ENCODE measurements at regions not wholly inside any gene's neighbourhood (a gene's known extent, or its start where the extent isn't known, plus 50 kb on each side); places are given as distances from the start of the nearest gene placed in this dataset.
"Not testable (repeated sequence)": the region's sequence is repeated elsewhere in the genome, so short reads cannot be mapped to it uniquely, and the experiment has no call there.

DNA sequence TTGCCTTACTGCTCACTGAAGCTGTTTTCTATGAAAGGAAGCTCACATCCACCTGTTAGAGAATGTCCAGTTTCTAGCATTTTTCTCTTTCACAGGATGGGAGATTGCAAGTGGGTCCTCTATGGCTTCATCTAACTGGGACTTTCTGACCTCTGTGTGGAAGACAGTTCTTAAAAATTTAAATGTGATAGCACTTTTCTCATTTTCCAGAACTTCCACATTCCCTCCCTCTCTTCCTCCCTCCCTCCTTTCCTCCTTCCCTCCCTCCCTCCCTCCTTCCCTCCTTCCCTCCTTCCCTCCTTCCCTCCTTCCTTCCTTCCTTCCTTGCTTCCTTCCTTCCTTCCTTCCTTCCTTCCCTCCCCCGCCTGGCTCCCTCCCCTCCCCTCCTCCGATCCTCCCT lies 291.1 kb downstream of the DOK5 start:
- DNase-seq (ENCODE audit: low read depth in 2 of 2) = no peak

DNA sequence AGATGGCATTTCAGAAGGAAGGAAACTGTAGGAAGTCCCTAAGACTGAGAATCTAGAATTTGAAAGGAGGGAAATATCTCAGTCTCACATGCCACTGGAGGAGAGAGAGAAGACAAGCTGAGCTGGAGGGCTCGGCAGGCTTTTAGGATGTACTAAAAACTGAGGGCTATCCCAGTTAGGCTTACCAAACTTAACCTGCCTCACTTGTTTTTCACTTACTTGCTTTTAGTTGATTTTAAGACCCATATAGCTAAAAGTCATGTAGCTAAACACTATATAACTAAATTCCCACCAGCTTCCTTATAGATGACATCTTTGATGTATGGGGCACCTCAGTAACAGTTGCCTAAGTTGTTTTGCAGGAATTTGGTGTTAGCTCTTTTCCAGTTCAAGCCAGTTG lies 288.0 kb downstream of the DOK5 start:
- no peak for DNase-seq (ENCODE audit: low read depth in 2 of 2)

DNA sequence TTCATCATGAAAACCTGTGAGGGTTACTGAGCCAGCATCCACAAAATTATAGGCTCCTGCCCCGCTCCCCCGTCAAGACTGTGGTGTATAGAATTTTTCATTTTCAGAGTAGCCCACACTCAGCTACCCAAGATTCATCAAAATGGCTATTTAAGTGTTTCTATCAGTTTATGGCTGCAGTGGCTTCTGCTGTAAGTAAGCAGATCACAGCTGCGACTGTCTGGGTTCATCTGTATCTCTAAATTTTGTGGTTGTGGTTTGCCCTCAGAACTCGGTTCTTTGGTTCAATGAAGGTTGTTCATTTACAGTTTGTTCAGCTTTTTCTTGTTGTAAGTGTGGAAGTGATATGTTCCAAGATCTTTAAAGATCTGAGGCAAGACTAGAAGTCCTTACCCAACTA lies 284.2 kb downstream of the DOK5 start:
- no peak for DNase-seq (ENCODE audit: low read depth in 2 of 2)

DNA sequence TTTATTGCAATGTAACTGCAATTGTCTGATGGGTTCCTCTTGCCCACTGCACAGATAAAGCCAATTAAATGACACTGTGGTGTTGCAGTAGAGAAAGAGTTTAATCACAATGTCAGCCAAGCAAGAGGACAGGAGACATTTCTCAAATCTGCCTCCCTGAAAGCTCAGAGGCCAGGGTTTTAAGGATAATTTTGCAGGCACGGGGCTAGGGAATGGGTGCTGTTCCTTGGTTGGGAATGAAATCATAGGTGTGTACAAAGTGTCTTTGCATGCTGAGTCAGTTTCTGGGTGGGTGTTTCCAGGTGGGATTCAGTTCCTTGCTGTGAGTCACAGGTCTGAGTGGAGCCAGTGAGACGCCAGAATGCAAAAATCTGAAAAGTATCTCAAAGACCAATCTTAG lies 271.4 kb downstream of the DOK5 start:
- no peak for DNase-seq (ENCODE audit: low read depth in 2 of 2)

DNA sequence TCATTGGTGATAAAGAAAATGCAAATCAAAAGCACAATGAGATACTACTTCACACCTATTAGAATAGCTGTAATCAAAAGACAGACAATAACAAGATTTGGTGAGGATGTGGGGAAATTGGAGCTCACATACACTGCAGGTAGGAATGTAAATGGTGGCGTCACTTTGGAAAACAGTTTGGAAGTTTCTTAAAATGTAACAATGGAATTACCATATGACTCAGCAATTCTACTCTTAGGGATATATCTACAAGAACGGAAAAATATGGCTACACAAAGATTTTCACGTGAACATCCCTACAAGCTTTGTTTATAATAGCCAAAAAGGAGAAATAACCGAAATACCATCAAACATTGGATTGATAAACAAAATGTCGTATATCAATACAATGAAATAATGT lies 270.4 kb downstream of the DOK5 start:
- no peak for DNase-seq (ENCODE audit: low read depth in 2 of 2)

DNA sequence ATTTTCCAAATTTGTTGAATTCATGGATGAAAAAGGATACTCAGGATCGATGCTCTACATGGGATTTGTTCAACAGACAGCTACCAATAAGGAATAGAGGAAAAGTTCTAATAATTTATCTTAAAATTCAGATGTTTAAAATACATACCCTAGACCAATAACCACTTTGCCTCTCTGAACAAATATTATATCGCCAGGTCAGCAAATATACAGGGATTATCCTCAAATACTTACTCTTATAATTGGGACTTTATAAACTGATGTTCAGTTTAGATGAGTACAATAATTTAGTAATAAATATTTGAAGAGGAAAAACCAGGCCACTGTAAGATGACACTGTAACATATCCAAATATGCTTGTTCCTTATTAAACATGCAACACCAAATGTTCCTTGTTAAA lies 268.7 kb downstream of the DOK5 start:
- DNase-seq (ENCODE audit: low read depth in 2 of 2) = no peak

DNA sequence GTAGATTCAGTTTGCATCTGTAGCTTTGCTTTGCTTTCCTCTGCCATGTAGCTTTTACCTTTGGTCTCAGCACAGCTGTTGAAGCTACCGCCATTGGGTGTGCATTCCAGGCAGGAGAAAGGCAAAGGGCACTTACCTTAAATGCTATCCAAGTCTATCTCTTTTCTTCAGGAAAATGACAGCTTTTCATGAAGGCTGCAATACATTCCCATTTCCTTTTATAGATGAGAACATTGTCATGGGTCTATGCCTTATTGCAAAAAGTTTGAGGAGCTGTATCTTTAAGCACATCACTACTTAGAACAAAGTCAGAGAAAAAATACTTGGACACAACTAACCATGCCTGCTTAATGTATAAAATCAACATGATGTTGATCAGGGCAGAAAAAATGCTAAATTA lies 266.8 kb downstream of the DOK5 start:
- no peak for DNase-seq (ENCODE audit: low read depth in 2 of 2)

DNA sequence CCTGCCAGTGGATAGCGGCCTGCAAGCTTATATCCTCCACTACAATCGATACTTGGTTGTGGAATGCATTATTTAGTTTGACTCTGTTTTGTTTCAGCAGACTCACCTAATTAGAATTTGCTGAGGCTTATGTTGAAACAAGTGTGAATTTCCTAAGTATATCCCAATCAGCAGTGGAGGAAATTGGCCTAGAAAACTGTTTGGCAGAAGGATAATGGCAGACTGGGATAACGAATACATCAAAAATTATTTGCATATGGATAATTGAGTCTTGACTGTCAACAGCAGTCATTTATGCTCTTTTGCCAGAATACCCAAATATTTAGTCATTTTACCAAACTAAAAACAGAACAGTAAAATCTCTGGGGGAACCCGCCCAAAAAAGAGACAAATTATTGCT lies 261.0 kb downstream of the DOK5 start:
- DNase-seq (ENCODE audit: low read depth in 2 of 2) = no peak

DNA sequence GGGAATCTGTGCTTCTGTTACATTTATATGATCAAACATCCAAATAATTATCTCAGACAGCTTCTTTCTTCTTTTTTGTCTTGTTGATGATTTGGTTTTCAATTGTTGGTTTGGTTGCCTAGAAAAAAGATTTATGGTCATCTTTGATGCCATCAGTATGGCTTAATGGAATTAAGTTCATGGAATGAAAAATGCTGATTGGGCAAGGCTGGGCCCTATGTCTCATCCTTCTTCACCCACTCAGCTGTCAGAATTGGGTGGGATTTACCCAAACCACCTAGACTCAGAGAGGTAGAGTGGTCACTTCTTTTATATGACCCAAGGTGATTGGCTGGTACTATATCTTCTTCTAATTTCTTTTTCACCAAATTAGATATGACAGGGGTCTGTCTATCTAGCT lies 258.3 kb downstream of the DOK5 start:
- no peak for DNase-seq (ENCODE audit: low read depth in 2 of 2)

DNA sequence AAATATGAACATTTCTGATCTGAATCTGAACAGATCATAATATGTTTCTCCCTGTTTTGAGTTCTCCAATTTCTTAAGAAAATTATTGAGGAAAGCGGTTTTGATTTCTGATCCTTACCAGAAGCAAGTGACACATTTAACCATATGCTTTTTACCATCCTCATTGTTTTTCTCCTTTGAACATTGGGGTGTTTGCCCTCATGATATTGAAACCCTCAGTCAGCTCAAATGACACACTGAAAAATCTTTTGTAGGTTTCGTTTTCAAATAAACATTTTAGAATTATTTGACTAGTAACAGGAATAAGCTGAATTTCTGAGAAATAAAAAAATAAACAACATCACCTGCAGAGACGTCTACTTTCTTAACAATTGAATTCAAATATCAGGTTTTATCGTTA lies 252.1 kb downstream of the DOK5 start:
- no peak for DNase-seq (ENCODE audit: low read depth in 2 of 2)

DNA sequence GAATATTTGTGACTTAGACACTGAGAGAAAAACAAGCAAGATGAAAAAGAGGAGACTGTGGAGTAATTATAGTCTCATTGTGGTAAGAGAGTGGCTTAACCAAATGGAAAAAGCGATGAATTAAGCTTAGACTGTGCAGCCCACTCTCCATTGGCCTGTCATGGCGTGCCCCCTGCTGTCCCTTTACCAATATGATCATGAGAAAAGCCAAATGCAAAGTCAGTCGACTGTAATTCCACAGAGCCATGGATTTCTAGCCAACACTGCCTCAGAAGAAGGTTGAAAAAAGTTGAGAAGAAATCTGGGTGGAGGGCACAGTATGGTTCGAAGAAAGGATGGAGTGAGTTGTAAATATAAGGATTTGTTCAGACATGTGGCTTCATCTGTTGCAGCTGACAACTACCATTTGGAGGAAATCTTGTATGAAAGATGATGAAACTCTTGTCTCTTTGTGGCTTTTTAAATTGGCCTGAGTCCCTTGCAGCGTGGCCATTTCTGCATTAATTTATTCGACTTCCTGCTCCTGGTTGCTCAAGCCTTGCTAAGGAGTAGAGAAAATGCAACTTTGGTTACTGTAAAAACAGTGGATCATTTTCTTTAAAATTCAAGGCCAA lies 251.4 kb downstream of the DOK5 start:
- no peak for DNase-seq (ENCODE audit: low read depth in 2 of 2)

DNA sequence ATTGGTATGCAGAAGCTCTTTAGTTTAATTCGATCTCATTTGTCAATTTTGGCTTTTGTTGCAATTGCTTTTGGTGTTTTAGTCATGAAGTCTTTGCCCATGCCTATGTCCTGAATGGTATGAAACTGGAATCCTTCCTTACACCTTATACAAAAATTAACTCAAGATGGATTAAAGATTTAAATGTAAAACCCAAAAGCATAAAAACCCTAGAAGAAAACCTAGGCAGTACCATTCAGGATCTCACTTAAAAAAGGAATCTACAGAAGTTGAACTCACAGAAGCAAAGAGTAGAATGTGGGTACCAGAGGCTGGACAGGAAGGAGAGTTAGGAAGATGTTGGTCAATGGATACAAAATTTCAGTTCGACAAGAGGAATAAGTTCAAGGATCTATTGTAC lies 249.9 kb downstream of the DOK5 start:
- not testable (repeated sequence) for DNase-seq (ENCODE audit: low read depth in 2 of 2)

DNA sequence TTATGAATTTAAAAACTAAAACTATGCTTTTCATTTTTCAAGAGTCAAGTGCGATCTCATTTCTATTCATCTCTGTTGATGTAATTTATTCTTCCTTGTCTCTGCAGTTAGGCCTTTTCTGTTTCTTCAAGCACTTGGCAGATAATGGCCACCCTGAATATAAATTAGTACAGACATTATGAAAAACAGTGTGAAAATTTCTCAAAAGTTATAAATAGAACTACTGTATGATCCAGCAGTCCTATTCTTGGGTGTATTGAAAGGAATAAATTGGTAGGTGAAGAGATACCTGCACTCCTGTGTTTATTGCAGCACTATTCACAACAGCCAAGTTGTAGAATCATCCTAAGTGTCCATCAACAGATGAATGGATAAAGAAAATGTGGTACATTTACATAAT lies 248.3 kb downstream of the DOK5 start:
- DNase-seq (ENCODE audit: low read depth in 2 of 2) = no peak

DNA sequence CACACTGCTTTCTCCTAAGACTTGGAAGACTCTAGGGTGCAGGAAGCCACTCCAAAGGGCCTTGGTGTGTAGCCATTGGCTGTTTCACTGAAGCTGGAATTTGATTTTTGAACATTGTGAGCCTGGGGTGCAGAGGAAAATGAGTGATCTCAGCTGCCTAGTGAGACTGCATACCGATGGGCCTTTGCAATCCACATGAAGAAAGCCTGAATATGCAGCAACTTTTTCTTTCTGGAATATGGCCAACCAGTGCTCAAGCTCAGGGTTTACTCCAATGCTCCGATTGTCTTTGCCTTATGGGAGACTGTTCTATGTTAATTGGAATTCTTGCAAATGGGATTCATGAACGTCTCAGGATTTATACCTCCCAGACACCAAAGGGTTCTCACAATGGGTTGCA lies 242.6 kb downstream of the DOK5 start:
- DNase-seq (ENCODE audit: low read depth in 2 of 2) = no peak

DNA sequence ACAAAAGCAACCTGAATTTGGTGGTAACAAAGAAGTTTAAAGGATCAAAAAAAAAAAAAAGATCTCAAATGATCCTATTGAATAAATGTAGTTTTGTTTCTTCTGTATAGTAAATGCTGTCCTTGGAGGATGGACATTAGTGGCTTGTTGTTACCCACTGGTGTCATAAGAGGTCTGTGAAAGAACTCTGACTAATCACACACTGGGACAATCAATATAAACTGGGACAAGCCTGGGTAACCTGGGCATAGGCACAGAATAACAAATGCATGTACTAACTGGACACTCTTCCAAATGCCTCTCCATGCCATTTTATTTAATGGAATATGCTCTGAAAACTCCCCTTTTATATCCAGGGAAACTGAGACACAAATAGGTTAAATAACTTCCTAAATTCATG lies 241.4 kb downstream of the DOK5 start:
- DNase-seq (ENCODE audit: low read depth in 2 of 2) = no peak

DNA sequence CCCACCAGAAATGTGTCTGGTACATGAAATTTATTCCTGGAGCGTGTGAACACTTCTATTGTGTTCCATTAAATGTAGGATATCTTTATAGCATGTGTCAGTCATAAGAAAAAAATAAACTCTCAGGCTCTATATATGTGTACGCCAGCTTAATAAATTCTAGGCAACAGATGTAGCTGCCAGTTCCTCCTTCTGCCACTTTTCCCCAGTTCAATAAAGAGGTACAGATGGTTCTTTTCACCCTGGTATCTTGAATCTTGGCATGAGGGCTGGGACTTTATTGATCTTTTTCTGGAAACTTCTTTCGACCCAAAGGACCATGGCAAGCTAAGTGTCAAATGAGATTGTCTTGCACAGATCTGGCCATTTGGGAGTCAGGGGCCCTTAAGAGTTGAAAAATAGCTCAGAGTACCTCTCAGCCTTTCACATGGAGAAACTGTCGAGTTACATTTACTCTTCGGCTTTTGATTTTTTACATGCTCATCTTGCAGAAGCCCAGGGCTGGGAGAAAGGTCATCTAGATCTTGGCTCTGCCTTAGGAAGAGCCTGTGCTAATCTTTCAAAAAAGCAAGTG lies 240.9 kb downstream of the DOK5 start:
- no peak for DNase-seq (ENCODE audit: low read depth in 2 of 2)

DNA sequence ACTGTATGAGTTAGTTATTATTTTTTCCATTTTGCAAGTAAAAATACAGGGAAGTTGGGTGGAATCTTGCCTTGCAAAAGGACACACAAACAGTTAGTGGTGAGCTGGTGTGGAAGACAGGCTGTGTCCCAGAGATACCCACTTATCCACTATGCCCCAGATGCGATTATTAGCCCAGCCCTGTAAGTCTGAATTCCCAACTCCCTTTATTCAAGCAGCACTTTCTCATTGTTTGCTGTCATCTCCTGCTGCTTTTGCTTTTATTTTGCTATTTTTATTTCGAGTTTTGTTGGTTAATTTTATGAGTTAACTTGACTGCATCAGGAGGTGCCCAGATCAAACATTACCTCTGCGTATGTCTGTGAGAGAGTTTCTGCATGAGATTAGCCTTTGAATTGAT lies 239.4 kb downstream of the DOK5 start:
- no peak for DNase-seq (ENCODE audit: low read depth in 2 of 2)

DNA sequence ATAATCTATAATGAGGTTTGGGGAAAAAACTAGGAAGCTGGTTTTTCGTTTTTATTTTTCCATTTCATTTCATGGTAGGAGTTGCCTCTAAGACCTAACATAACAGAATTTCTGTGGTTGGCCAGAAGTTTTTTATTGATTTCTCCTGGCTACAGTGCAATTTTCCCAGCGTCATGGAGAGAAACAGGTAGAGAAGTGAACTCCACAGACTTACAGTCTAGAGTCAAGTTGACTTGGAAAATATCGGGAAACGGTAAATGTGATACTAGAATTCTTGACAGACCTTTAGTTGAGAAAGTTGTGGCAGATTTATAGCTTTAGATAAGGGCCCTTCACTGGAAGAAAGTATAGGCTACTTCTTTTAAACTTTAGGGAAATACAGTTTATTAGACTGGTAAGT lies 238.3 kb downstream of the DOK5 start:
- no peak for DNase-seq (ENCODE audit: low read depth in 2 of 2)

DNA sequence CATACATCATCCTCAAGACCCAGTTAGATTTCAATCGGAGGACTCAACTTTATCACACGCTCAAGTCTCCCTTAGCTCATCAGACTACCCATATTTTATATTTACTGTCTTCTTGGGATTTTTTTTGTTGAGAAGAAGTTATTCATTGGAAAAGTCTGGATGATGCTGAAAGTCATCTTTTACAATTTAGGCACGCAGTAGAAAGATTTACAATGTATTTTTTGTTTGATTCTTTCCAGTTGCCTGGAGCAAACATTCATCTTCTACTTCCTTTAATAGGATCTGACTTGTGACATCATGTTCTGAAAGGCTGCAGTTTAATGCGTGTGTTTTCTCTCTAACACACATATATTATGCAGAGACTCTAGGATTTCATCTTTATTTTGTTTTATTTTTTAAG lies 235.7 kb downstream of the DOK5 start:
- DNase-seq (ENCODE audit: low read depth in 2 of 2) = no peak

DNA sequence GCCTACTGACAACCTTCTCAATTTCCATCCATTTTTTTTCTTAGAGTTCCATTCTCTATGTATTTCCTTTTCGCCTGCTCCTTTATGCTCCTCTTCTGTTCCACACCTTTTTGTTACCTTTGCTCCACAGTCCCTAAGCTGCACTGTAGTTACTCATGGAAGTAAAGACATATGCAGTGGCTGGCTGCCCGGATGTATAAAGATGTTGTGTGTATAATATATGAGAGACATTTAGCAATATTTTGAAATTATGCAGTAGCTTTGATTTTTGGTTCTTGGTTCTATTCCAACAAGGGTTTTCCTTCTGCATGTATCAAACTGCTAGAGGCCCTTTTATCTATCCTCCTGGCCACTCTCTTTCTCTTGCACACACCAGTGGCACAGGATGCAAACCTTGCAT lies 234.9 kb downstream of the DOK5 start:
- DNase-seq (ENCODE audit: low read depth in 2 of 2) = no peak

DNA sequence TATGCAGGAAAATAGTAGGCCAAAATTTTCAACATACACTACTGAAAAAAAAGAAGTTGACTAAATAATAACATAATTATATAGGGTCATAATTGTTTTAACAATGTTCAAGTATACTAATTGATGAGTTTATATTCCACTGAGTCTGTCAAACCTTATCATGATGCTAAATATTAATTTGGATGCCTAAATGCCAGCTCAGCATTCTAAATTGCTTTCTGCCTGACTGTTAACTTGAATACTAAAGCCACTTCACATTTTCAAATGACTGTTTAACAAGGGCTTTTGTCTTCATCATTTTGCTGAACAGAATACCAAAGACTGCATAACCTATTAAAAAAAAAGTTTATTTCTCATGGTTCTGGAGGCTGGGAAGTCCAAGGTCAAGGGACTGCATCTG lies 232.8 kb downstream of the DOK5 start:
- no peak for DNase-seq (ENCODE audit: low read depth in 2 of 2)

DNA sequence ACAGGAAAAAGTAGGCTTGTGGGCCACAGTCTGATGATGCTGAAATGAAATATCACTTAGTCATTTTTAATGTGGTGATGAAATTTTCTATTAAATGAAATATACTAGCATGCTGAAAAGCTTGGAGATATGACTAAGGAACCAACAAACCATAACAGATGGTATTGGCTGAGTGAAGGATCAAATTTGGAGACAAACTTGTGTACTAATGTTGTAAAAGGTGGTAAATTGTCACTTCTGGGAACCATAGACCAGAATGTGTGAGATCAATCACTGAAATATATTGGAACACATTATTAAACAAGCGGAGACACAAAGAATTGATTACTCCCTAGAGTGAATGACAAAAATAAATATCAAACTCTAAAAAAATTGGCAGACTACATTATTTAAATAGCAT lies 232.4 kb downstream of the DOK5 start:
- DNase-seq (ENCODE audit: low read depth in 2 of 2) = no peak

DNA sequence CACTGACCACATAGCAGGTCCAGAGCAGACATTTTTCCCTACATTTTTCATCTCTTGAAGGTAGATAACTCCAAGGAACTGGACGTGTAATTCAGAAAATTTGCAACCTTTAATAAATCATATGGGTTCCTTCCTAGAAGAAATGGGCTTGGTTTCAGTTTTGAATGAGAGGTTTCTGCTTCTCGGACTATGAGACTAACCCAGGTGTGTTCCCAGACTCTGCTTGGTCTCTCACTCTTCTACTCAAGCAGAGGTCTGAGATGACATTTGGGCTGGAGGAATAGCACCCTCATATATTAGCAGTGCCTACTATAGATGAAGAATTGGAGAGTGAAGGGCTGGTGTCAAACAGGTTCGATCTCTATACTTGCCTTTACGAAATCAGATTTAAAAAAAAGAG lies 231.2 kb downstream of the DOK5 start:
- no peak for DNase-seq (ENCODE audit: low read depth in 2 of 2)

DNA sequence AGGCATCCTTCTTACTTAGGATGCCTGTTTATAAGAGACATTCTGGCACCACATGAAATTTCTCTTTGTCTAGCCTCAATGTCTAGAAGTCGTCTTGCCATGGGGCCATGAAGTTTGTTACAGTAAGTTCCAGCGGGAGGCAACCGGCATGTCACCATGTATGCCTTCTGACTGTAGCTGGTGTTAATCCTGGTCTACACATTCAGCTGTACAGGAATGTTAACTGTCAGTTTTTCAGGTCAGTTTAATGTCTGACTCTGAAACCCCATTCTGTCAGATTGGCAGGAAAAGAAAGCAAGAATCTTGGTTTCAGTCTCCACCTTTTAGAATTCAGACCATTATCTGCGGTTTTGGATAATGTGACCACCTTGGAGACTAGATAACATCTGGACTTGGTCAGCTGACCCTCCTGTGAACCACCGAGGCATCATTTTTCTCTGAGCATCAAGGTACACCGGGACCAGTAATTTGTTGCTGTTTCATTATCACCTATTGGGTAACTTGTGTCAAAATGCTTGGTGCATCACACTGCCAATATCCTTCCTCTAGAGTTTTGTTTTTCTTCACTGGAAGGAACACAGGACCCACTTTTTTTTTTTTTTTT lies 228.7 kb downstream of the DOK5 start:
- DNase-seq (ENCODE audit: low read depth in 2 of 2) = no peak
